HepG2 (cell line): ENCODE measurements at regions not wholly inside any gene's neighbourhood (a gene's known extent, or its start where the extent isn't known, plus 50 kb on each side); places are given as distances from the start of the nearest gene placed in this dataset.

Experiments
- ATAC-seq: fragments of 200-7000 bp; cut with Tn5 transposase; 3 replicates; pipeline ENCODE4 v1.9.1; 2020; ENCODE audit warnings: mild to moderate bottlenecking, moderate library complexity
- BruUV-seq: library from RNA; stranded (reverse); fragments of 400-500 nt; replicated peaks from 2 replicates; lab custom pipeline; 2021; lab: Mats Ljungman, UMichigan
- CTCF ChIA-PET: fragments of 300-600 bp; formaldehyde crosslinking; extraction: SDS; loops from one replicate; lab custom pipeline; 2021; ENCODE audit warnings: low total read pairs, inconsistent platforms, low intra/inter-chr PET ratio; lab: Yijun Ruan, JAX
- POLR2A ChIA-PET: fragments of 350-600 bp; sonication (Branson Sonifier 250); formaldehyde crosslinking; loops from one replicate; lab custom pipeline; 2020; ENCODE audit warnings: antibody characterized with exemption, inconsistent platforms; lab: Yijun Ruan, JAX
- DNase-seq: peaks from one replicate; pipeline ENCODE4 v3.0.0-alpha.2; 2015; ENCODE audit warnings: low spot score
- FAIRE-seq: peaks from 3 replicates; lab custom pipeline; 2011; peaks lifted over from hg19 to GRCh38; lab: Jason Lieb, UNC
- H2AFZ ChIP-seq: one replicate; pipeline ENCODE4 v1.6.1; 2011; ENCODE audit warnings: low read length, inconsistent platforms
- H3K27ac ChIP-seq: fragments of 300-600 bp; 3 replicates; pipeline ENCODE4 v1.8.0; 2011; ENCODE audit warnings: mixed run types, mild to moderate bottlenecking, mixed read lengths, low read length, inconsistent platforms; ENCODE audit not compliant: insufficient read depth; ENCODE audit errors: extremely low read length
- H3K27me3 ChIP-seq, 2 experiments: fragments of 200-600 bp in 1 of 2; 2 replicates in 1 of 2; 3 replicates in 1 of 2; pipeline versions ENCODE4 v1.6.0 to v1.8.0; 2011; ENCODE audit warnings: low read length in 2 of 2, mild to moderate bottlenecking in 2 of 2, moderate library complexity in 2 of 2, inconsistent platforms in 1 of 2; ENCODE audit not compliant: insufficient read depth in 2 of 2, control insufficient read depth in 1 of 2
- H3K36me3 ChIP-seq, 2 experiments: fragments of 200-600 bp in 1 of 2; replicated peaks in 1 of 2; 2 replicates in 1 of 2; 3 replicates in 1 of 2; pipeline versions ENCODE4 v1.5.1 to v1.8.0; 2011; ENCODE audit warnings: low read length in 2 of 2, inconsistent platforms in 1 of 2; ENCODE audit not compliant: insufficient read depth in 2 of 2, control insufficient read depth in 1 of 2
- H3K4me1 ChIP-seq: 2 replicates; pipeline ENCODE4 v1.5.1; 2012; ENCODE audit warnings: low read length, inconsistent platforms; ENCODE audit not compliant: insufficient read depth
- H3K4me2 ChIP-seq: 2 replicates; pipeline ENCODE4 v1.6.0; 2011; ENCODE audit warnings: low read depth, low read length, inconsistent platforms
- H3K4me3 ChIP-seq, 3 experiments: fragments of 200-600 bp in 1 of 3; sonication (generic), shearing (Covaris generic) in 1 of 3; replicated peaks in 1 of 3; 2 replicates each; pipeline ENCODE4 v1.5.1; 2011 to 2016; ENCODE audit warnings: low read length in 3 of 3, inconsistent platforms in 2 of 3, low read depth in 2 of 3, mild to moderate bottlenecking in 2 of 3, control low read depth in 1 of 3, mixed read lengths in 1 of 3; ENCODE audit not compliant: insufficient read depth in 1 of 3
- H3K79me2 ChIP-seq: one replicate; pipeline ENCODE4 v1.6.1; 2011; ENCODE audit warnings: low read length, inconsistent platforms; ENCODE audit not compliant: insufficient read depth
- H3K9ac ChIP-seq: 2 replicates; pipeline ENCODE4 v1.6.0; 2011; ENCODE audit warnings: mild to moderate bottlenecking, low read depth, low read length, inconsistent platforms; ENCODE audit not compliant: insufficient read depth
- H3K9me3 ChIP-seq: 2 replicates; pipeline ENCODE4 v1.5.1; 2012; ENCODE audit warnings: mild to moderate bottlenecking, low read length
- H4K20me1 ChIP-seq: 2 replicates; pipeline ENCODE4 v1.6.0; 2011; ENCODE audit warnings: inconsistent platforms, mild to moderate bottlenecking, low read length, moderate library complexity; ENCODE audit not compliant: insufficient read depth
- ARID2 ChIP-seq: sonication (generic); formaldehyde crosslinking; IDR thresholded peaks from 2 replicates; pipeline ENCODE4 v1.8.1; 2022; ENCODE audit warnings: mild to moderate bottlenecking, missing genetic modification reagents, borderline replicate concordance
- FOXA1 ChIP-seq, 2 experiments: fragments of 450-650 bp in 1 of 2; sonication (generic) in 1 of 2; formaldehyde crosslinking in 1 of 2; IDR thresholded peaks; 2 replicates each; pipeline versions ENCODE4 v1.4.0 to v1.6.1; 2016 to 2020; ENCODE audit warnings: missing genetic modification reagents in 1 of 2
- TBX3 ChIP-seq: fragments of 450-650 bp; IDR thresholded peaks from 2 replicates; pipeline ENCODE4 v1.6.1; 2017; ENCODE audit warnings: antibody characterized with exemption, mild to moderate bottlenecking, inconsistent platforms, borderline replicate concordance
- WGBS: methylation state at CpG from one replicate; pipeline ENCODE4 v1.1.6; 2017; ENCODE audit warnings: low lambda C conversion rate; 5-methylcytosine and 5-hydroxymethylcytosine counted together
- in situ Hi-C: cut with HindIII; loops from 2 replicates; pipeline ENCODE4 v1.10.0; 2017; ENCODE audit warnings: low pct_unique_long_range_greater_than_20kb; ENCODE audit not compliant: extremely low pct_ligation_motif_present
- intact Hi-C: fragments of 100-400 bp; cut with micrococcal nuclease; formaldehyde crosslinking; loops from one replicate; pipeline ENCODE4 v1.10.0; 2022; ENCODE audit not compliant: unreplicated experiment
- TF ChIP-seq, protein P1 (sequence below): sonication (generic); formaldehyde crosslinking; IDR thresholded peaks from 2 replicates; pipeline ENCODE4 v1.8.0; 2022; ENCODE audit warnings: missing genetic modification reagents, mild to moderate bottlenecking, borderline replicate concordance
- TF ChIP-seq, protein P2 (sequence below): sonication (generic); formaldehyde crosslinking; IDR thresholded peaks from 2 replicates; pipeline ENCODE4 v1.5.1; 2020; ENCODE audit warnings: mild to moderate bottlenecking, moderate library complexity, missing genetic modification reagents

DNA sequence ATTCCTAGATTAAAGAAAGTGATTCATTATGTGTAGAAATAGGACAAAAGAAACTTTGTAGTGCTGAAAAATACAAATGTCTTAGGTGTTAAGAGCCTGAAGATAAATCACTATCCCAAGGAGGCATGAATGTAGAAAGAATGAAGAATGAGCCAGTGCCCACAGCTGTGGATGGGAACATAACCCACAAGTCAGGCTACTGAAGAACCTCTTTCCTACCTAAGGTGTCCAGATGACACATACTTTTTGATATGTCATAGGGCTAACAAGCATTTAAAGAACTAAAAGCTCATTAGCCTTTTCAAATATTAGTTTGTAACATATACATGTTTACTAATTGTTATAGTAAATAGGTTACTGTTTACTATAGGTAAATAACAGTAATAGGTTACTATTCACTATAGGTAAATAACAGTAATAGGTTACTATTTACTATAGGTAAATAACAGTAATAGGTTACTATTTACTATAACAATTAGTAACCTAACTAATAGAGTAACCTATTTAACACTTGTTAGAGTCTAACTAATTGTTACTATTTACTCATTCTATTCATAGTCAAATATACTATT lies 275.0 kb upstream of the KYNU start:
- CTCF ChIA-PET: no interaction called here

DNA sequence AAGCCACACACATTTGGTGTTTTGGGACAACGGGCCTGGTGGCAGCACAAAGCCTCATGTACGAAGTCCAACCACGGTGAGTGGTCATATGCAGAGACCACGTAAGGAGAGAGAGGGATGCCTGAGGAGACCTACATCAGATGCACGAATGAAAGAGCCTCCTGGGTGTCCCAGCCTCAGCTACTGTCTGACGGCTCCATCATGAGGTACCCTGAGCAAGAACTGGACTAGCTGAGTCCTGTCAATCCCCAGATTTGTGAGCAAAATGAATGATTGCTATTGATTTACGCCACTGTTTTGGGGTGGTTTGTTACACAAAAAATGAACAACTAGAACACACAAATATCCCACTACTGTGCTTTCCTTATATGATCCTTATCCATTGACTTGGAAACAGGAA lies 275.7 kb upstream of the KYNU start:
- Histone ChIP-seq H3K9ac (no peak overlapping the region), H4K20me1 (no peaks in the 10 kb centered on the region), H3K4me1 (peaks cover 10% of the 10 kb centered on the region; the same call in 1 of the 2 replicates), H2AFZ (no peak overlapping the region), H3K27me3 (no peaks in the 10 kb centered on the region), H3K9me3 (no peaks in the 10 kb centered on the region), H3K4me3 (no peak overlapping the region), H3K27ac (no peak overlapping the region), H3K79me2 (no peaks in the 10 kb centered on the region), H3K4me2 (no peak overlapping the region), H3K36me3 (no peaks in the 10 kb centered on the region)
- ATAC-seq: no peak
- no peak for FAIRE-seq
- DNase-seq: no peak
- intact Hi-C loops (loop anchor here (2.0 kb wide), 1 partner anchor 315 kb away; no protein-coding TSS in a partner anchor), in situ Hi-C loops (no loop called here)
- WGBS: 30% methylated on average over 7 of the region's 7 CpGs
- ChIA-PET CTCF (no interaction called here), POLR2A (no interaction called here)
- TF ChIP-seq ARID2: no peak
- TF ChIP-seq, protein P1, sequence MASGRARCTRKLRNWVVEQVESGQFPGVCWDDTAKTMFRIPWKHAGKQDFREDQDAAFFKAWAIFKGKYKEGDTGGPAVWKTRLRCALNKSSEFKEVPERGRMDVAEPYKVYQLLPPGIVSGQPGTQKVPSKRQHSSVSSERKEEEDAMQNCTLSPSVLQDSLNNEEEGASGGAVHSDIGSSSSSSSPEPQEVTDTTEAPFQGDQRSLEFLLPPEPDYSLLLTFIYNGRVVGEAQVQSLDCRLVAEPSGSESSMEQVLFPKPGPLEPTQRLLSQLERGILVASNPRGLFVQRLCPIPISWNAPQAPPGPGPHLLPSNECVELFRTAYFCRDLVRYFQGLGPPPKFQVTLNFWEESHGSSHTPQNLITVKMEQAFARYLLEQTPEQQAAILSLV (CRISPR knock-in tag): no peak
- no TSS peak for BruUV-seq

More for the DNA sequence above, 275.0 kb upstream of the KYNU start:
- H3K4me2 ChIP-seq: no peak overlapping the region
- peaks cover 10% of the 10 kb centered on the region; the same call in 1 of the 2 replicates for H3K4me1 ChIP-seq
- H2AFZ ChIP-seq: no peak overlapping the region
- no peak overlapping the region for H3K4me3 ChIP-seq
- H3K9ac ChIP-seq: no peak overlapping the region
- intact Hi-C loops (loop anchor here (2.0 kb wide), 1 partner anchor 316 kb away; no protein-coding TSS in a partner anchor), in situ Hi-C loops (no loop called here)
- no peaks in the 10 kb centered on the region for H3K9me3 ChIP-seq
- POLR2A ChIA-PET: no interaction called here
- H3K36me3 ChIP-seq: no peaks in the 10 kb centered on the region
- BruUV-seq: no TSS peak
- no peak for DNase-seq
- no peak for ATAC-seq
- H3K79me2 ChIP-seq: no peaks in the 10 kb centered on the region
- H3K27ac ChIP-seq: no peak overlapping the region
- TF ChIP-seq TBX3 (peak; percentile 76; the same call in 1 of the 2 replicates), FOXA1 (IDR thresholded peaks at IDR 0.05) (peak; percentile 95), FOXA1 (CRISPR knock-in tag; IDR thresholded peaks at IDR 0.05) (no peak)
- TF ChIP-seq, protein P2, sequence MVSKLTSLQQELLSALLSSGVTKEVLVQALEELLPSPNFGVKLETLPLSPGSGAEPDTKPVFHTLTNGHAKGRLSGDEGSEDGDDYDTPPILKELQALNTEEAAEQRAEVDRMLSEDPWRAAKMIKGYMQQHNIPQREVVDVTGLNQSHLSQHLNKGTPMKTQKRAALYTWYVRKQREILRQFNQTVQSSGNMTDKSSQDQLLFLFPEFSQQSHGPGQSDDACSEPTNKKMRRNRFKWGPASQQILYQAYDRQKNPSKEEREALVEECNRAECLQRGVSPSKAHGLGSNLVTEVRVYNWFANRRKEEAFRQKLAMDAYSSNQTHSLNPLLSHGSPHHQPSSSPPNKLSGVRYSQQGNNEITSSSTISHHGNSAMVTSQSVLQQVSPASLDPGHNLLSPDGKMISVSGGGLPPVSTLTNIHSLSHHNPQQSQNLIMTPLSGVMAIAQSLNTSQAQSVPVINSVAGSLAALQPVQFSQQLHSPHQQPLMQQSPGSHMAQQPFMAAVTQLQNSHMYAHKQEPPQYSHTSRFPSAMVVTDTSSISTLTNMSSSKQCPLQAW (CRISPR knock-in tag): no peak
- H3K27me3 ChIP-seq: no peaks in the 10 kb centered on the region
- no peaks in the 10 kb centered on the region for H4K20me1 ChIP-seq
- no peak for FAIRE-seq
